ENCODE measurements at regions not wholly inside any gene's neighbourhood (a gene's known extent, or its start where the extent isn't known, plus 50 kb on each side); places are given as distances from the start of the nearest gene placed in this dataset.

DNA sequence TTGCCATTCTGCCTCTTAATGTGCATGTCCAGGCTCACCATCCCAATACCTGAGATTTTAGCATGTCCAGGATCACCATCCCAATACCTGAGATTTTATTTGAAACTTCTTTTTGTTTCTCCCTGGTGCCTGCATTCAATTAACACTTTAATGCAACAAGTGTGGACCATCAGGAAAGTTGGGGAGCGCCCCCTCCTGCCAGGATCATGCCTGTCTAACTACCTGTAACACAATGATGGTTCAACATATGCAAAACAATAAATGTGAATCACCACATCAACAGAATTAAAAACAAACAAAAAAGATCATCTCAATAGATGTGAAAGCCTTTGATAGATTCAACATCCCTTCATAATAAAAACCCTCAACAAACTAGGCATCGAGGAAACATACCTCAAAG lies 1359.5 kb upstream of the DIAPH2 start:
- TF ChIP-seq EZH2 (IDR thresholded peaks at IDR 0.05; ENCODE audit: borderline replicate concordance, low read depth, low read length, poor library complexity, severe bottlenecking) = no peak
- TF ChIP-seq, protein P1, sequence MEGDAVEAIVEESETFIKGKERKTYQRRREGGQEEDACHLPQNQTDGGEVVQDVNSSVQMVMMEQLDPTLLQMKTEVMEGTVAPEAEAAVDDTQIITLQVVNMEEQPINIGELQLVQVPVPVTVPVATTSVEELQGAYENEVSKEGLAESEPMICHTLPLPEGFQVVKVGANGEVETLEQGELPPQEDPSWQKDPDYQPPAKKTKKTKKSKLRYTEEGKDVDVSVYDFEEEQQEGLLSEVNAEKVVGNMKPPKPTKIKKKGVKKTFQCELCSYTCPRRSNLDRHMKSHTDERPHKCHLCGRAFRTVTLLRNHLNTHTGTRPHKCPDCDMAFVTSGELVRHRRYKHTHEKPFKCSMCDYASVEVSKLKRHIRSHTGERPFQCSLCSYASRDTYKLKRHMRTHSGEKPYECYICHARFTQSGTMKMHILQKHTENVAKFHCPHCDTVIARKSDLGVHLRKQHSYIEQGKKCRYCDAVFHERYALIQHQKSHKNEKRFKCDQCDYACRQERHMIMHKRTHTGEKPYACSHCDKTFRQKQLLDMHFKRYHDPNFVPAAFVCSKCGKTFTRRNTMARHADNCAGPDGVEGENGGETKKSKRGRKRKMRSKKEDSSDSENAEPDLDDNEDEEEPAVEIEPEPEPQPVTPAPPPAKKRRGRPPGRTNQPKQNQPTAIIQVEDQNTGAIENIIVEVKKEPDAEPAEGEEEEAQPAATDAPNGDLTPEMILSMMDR (conservative IDR thresholded peaks at IDR 0.05; ENCODE audit: low read depth, low read length) = no peak

Data from A673 (cell line).